ENCODE measurements at regions not wholly inside any gene's neighbourhood (a gene's known extent, or its start where the extent isn't known, plus 50 kb on each side); places are given as distances from the start of the nearest gene placed in this dataset.
"Not testable (repeated sequence)": the region's sequence is repeated elsewhere in the genome, so short reads cannot be mapped to it uniquely, and the experiment has no call there.

DNA sequence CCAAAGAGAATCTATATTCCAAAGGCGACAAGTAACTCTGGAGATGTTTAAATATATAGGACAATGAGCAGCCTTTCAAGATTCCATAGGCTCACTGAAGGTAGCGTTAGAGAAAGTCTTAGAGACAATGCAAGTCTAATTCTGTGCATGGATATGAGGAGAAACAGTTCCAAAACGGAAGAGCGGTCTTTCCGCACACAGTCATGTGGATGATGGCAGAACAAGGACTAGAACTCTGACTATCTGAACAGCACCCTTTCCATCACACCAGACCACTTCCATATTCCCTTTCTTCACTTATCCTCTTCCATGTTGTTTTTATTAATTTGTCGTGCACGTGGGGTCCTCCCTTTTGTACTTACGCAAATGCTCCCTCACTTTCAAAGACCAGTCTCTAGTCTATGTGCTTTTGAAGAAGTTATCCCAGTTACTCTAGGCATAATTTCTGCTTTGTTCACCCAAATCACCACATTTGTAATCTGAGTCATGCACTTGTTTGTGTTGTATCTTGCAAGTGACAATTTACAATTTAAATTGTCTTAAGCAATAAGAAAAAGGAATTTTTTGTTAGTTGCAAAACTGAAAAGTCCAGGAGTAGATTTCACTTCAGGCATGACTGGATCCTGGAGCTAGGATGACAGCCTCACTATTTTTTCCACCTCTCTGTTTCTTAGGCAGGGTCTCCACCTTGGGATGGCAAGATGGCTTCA lies 116.0 kb upstream of the ADRA1B start:
- TF ChIP-seq, protein P1, sequence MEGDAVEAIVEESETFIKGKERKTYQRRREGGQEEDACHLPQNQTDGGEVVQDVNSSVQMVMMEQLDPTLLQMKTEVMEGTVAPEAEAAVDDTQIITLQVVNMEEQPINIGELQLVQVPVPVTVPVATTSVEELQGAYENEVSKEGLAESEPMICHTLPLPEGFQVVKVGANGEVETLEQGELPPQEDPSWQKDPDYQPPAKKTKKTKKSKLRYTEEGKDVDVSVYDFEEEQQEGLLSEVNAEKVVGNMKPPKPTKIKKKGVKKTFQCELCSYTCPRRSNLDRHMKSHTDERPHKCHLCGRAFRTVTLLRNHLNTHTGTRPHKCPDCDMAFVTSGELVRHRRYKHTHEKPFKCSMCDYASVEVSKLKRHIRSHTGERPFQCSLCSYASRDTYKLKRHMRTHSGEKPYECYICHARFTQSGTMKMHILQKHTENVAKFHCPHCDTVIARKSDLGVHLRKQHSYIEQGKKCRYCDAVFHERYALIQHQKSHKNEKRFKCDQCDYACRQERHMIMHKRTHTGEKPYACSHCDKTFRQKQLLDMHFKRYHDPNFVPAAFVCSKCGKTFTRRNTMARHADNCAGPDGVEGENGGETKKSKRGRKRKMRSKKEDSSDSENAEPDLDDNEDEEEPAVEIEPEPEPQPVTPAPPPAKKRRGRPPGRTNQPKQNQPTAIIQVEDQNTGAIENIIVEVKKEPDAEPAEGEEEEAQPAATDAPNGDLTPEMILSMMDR (IDR thresholded peaks at IDR 0.05): no peak
- TF ChIP-seq ZFX (IDR thresholded peaks at IDR 0.05; ENCODE audit: borderline replicate concordance): no peak
- no peak overlapping the region for H3K27ac ChIP-seq

DNA sequence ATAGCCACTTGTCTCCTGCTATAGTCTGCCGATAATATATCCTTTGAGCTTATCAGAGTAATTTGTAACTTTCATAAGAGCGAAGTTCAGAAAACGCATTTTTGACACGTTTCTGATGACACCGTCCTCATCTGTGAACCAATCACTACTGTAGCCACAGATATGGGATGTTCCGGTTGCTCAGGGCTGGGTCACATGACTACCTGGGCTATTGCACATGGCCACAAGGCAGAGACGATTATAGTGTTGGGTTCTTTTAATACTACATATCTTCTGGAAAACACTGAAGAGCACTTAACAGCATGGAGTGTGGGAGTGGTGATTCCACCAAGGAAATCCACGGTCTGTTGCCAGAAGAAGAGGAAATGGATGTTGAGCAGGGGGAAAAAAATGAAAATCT lies 115.0 kb upstream of the ADRA1B start:
- TF ChIP-seq ZFX (IDR thresholded peaks at IDR 0.05; ENCODE audit: borderline replicate concordance): no peak
- TF ChIP-seq, protein P1 (IDR thresholded peaks at IDR 0.05): no peak

DNA sequence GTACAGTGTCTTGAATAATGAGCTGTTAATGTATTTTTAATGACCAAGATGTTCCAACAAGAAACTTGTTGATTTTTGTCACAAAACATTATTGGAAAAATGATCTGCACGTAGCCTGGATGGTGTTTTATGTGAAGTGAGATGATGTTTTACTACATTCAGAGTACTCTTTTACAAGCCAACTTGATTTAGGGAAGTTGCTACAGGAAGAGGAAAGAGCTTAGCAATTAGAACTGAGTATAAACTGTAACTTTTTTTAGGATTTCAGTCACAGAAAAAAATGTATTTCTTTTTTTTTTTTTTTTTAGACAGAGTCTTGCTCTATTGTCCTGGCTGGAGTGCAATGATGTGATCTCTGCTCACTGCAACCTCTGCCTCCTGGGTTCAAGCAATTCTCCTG lies 113.6 kb upstream of the ADRA1B start:
- no peak overlapping the region for H3K27ac ChIP-seq
- no peak for TF ChIP-seq ZFX (IDR thresholded peaks at IDR 0.05; ENCODE audit: borderline replicate concordance)
- TF ChIP-seq, protein P1 (IDR thresholded peaks at IDR 0.05): no peak

More for the DNA sequence above, 115.0 kb upstream of the ADRA1B start:
- no peak overlapping the region for H3K27ac ChIP-seq

DNA sequence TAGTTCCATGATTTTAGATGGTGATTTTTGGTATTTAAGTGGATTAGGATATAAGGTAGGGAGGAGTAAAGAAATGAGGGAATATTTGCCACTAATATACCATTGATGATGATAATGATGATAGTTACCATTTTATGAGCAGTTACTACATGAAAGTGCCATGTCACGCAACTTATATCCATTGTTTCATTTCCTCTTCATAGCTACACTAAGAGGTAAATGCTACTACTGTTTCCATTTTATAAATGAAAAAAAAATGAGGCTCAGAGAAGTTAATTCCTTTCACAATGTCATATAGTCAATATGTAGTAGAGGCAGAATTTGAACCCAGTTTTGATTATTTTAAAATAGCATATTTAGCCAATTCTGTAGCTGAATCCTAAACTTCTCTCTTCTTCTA lies 112.2 kb upstream of the ADRA1B start:
- H3K27ac ChIP-seq: no peak overlapping the region
- no peak for TF ChIP-seq ZFX (IDR thresholded peaks at IDR 0.05; ENCODE audit: borderline replicate concordance)
- TF ChIP-seq, protein P1 (IDR thresholded peaks at IDR 0.05): no peak

DNA sequence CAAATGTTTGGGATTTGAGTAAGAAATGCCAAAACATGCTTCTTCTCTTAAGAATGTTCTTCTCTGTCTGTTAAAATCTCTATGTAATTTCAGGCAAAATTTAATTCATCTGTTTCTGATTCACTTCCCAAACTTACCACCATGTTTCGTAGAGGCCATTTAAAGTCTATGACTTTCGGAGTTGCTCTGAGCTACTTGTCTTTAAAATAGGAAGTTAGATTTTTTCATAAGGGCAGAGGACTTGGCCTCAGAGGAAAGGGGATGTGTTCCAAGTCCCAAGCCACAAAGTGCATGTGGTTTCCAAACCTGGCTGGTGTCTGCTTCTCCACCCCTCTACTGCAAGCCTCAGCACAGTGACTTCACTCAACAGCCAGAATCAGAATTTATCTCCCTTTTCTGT lies 111.3 kb upstream of the ADRA1B start:
- TF ChIP-seq, protein P1 (IDR thresholded peaks at IDR 0.05): no peak
- no peak for TF ChIP-seq ZFX (IDR thresholded peaks at IDR 0.05; ENCODE audit: borderline replicate concordance)
- no peak overlapping the region for H3K27ac ChIP-seq

DNA sequence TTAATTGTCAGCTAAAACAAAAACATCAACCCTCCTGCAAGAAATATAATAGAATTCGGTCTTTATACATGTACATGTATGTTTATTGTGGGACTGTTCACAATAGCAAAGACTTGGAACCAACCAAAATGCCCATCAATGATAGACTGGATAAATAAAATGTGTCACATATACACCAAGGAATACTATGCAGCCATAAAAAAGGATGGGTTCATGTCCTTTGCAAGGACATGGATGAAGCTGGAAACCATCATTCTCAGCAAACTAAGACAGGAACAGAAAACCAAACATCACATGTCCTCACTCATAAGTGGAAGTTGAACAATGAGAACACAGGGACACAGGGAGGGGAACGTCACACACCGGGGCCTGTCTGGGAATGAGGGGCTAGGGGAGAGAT lies 109.1 kb upstream of the ADRA1B start:
- H3K27ac ChIP-seq: not testable (repeated sequence)

DNA sequence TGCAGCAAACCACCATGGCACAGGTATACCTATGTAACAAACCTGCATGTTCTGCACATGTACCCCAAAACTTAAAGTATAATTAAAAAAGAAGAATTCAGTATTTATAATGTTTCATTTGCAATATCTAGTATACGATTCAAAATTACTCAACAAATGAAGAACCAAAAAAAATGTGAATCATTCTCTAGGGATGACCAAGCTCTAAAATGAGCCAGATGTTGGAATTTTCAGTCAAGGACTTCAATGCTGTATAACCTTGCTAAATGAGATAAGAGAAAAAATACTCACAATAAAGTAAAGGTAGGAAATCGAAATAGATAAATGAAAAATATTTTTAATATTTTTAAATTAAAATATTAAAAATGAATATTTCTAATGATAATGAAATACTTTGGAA lies 108.7 kb upstream of the ADRA1B start:
- TF ChIP-seq, protein P1 (IDR thresholded peaks at IDR 0.05): no peak
- no peak for TF ChIP-seq ZFX (IDR thresholded peaks at IDR 0.05; ENCODE audit: borderline replicate concordance)
- H3K27ac ChIP-seq: no peak overlapping the region

DNA sequence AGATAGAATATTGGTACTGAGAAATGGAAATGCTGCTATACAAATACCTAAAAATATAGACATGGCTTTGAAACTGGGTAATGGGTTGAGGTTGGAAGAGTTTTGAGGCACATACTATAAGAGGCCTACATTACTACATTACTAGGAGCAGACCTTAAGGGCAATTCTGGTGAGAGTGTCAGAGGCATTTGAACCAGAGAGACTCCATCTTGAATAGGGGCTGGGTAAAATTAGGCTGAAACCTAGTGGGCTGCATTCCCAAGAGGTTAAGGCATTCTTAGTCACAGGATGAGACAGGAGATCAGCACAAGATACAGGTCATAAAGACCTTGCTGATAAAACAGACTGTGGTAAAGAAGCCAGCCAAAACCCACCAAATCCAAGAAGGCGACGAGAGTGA lies 104.6 kb upstream of the ADRA1B start:
- H3K27ac ChIP-seq: no peak overlapping the region
- TF ChIP-seq, protein P1 (IDR thresholded peaks at IDR 0.05): no peak

DNA sequence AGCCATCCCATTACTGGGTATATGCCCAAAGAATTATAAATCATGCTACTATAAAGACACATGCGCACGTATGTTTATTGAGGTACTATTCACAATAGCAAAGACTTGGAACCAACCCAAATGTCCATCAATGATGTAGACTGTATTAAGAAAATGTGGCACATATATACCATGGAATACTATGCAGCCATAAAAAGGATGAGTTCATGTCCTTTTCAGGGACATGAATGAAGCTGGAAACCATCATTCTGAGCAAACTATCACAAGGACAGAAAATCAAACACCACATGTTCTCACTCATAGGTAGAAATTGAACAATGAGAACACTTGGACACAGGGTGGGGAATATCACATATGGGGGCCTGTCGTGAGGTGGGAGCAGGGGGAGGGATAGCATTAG lies 103.5 kb upstream of the ADRA1B start:
- not testable (repeated sequence) for H3K27ac ChIP-seq
